Activated CD4-positive, alpha-beta T cell treated with anti-CD3 and anti-CD28 coated beads, Interleukin-2, amount 50 U/mL, for 1 hour (primary cell): ENCODE measurements at regions not wholly inside any gene's neighbourhood (a gene's known extent, or its start where the extent isn't known, plus 50 kb on each side); places are given as distances from the start of the nearest gene placed in this dataset.

Experiments
- DNase-seq: peaks from one replicate; pipeline ENCODE4 v3.0.0-alpha.2; 2020

DNA sequence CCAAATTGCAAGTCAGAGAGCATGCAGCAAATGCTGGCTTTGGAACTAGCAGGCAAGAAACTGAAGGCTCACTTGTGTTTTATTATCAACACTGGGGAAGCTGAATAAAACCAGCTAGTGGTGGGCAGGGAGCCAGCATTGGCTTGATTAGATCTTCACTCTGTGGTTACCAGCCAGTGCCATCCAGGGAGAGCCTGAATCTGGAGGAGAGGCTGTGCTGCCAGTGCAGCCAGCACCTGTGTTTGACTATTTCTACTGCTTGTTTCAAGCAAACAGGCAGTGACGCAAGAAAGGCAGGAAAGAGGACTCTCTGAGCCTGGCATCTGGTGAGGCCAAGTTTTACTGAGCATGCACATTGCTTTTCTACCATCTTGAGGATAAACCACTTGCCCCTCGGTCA lies 247.0 kb downstream of the PHLDA1 start:
- no peak for DNase-seq

DNA sequence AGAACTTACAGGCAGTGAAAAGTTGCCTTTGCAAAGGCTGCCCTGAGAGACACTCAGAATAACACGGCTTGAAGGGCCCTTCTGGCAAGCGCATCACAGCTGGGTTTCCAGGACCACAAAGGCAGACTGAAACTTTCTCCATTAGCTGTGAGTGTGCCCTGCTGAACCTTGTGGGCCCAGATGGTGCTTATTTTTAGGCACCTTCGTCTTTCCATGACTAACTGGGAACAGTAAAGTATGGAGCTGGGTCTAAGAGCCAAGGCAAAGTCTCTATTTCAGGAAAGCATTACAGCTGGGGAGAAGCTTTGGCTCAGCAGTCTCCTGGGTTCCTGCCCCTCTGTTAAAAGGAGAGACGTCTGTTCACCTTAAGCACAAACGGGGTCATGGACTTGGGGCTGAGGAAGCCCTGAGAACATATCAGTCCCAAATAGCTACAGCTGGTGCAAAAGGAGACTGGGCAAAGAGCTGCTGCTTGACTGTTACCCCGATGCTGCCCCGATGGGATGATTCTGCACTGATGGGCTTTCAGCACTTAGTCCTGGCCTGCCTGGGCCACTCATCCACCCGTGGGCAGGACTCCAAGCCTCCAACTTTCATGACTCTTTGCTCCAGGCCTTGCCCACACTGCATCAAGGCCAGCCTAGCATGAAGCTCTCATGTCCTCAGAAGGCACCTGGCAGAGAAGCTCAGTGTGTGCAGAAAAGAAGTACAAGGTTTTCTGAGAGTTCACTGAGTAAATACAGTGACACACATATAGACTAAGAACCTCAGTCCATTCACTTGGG lies 248.3 kb downstream of the PHLDA1 start:
- no peak for DNase-seq

DNA sequence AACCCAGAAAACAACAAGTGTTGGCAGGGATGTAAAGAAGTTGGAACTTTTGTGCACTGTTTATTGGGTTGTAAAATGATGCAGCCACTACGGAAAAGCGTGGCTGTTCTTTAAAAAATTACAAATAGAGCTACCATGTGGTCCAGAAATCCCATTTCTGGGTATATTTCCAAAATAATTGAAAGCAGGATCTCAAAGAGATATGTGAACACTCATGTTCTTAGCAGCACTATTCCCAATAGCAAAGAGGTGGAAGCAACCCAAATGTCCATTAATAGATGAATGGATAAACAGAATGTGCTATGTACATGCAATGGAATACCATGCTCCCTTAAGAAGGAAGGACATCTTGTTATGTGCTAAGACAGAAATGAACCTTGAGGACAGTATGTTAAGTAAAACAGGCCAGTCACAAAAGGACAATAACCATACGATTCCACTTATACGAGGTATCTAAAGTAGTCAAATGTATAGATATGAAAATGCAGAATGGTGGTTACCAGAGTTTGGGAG lies 249.5 kb downstream of the PHLDA1 start:
- DNase-seq = no peak

DNA sequence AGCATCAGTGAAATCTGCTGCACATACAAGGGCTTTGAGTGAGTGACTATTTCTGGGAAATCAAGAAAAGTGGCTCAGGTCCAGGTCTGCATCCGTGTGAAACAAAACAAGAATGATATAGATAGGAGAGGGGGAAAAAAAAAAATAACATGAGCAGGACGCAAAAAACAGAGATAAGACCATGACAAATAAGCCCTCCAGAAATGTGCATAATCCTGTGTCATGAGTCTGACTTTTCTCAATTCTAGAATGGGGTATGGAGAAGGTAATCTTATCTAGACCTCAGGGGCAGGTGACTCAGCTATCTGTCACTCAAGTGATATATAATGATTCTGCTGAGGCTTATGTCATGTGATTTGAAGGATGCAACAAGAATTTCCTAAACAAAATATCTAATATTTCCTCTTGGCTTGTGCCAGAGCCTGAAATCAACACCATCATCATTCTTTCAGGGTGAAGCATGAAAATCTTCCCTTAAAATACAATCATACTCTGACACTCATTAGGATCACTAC lies 250.0 kb downstream of the PHLDA1 start:
- no peak for DNase-seq

DNA sequence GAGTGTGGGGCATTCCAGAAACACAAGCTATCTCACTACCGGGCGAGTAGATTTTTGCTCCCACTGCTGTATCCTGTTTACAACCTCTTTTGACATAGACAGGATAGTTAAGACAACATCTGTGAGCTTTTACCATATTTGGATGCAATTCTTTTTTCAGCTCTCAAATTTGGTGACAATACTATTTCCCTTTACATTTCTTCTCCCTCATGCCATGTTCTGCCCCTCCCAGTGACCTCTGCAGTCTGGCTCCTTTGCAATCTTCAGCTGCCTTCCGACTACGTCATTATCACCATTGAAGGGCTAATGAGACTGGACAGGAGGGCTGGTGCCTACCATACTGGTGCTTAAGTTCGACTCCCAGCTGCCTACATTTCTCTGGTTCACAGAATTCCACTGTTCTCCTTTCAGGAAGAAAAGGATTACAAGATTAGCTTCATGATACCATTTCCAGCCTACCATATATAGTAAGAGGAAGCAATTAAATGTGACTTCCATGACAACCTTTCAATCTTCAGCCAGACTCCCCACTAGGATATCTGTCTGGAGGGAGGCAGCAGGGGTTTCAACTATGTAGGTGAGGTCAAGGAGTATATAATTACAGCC lies 251.6 kb downstream of the PHLDA1 start:
- no peak for DNase-seq

DNA sequence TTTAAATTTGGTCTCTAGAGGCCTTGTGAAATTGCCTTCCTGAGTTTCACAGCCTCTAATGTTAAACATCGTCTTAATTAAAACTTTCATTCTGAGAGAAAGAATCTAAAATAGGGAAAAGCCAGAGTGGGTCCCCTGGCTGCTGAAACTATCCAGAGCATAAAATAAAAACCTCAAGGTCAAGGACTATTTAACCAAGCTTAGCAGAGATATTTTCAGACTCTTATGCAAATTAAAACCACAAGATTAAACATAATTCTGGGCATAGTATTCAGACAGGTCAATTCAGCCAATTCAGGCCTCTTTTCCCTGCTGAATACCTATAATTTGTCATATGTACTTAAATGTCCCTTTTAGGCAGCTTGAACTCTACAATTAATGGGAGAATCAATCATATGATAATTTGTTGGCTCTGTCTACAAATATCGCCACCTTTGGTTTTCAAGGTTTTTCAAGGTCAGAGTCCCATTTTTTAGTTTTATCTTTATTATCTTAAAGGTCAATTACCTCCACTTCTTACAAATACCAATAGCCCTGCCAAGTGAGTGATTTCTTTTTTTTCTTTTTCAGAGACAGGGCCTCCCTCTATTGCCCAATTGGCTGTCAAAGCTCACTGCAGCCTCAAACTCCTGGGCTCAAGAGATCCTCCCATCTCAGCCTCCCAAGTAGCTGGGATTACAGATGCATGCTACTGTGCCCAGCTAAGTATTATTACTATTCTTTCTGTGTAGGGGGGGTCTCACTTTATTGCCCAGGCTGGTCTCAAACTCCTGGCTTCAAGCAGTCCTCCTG lies 257.1 kb downstream of the PHLDA1 start:
- no peak for DNase-seq

DNA sequence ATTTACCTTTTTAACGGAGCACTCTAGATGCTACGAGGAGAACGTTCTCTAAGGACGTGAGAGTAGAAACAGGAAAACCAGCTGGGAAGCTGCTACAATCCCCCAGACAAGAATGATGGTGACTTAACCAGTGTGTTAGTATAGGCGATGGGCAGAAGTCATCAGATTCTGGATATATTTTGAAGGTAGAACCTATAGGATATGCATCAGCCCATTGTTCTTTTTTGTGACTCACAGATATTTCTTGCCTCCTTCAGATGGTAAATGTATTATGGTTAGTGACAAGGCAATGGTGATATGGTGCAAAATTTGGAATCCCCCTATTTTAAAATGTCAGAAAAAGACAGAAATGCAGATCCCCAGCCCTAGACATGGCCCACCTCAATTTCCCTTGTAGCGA lies 258.2 kb downstream of the PHLDA1 start:
- DNase-seq = no peak

DNA sequence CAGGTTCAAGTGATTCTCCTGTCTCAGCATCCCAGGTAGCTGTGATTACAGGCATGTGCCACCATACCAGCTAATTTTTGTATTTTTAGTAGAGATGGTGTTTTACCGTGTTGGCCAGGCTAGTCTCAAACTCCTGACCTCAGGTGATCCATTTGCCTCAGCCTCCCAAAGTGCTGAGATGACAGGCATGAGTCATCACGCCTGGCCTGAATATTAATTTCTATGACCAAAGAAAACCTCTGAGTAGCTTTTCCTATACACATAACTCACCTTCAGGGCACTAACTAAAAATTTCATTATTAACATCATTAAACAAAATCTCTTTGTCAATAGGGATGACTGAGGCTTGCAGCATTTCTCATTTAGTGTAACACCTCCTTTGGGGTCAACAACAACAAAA lies 259.6 kb upstream of the KRR1 start:
- DNase-seq = no peak

DNA sequence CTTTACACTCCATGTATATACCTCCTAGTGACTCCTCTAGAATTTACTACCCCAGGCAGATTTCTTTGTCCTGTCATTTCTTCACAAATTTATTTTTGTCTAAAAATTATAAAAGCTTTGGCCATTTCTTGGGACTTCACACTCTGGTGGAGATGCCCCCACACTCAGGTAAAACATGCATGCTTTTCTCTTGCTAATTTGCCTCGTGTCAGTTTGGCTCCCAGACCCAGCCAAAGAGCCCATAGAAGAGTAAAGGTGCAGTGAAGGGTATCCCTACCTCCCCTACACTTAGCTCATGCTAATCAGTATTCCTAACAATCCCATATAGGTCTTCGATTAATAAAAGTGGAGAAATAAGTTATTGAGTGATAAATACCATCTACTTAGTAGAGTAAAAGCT lies 256.5 kb upstream of the KRR1 start:
- DNase-seq = no peak

DNA sequence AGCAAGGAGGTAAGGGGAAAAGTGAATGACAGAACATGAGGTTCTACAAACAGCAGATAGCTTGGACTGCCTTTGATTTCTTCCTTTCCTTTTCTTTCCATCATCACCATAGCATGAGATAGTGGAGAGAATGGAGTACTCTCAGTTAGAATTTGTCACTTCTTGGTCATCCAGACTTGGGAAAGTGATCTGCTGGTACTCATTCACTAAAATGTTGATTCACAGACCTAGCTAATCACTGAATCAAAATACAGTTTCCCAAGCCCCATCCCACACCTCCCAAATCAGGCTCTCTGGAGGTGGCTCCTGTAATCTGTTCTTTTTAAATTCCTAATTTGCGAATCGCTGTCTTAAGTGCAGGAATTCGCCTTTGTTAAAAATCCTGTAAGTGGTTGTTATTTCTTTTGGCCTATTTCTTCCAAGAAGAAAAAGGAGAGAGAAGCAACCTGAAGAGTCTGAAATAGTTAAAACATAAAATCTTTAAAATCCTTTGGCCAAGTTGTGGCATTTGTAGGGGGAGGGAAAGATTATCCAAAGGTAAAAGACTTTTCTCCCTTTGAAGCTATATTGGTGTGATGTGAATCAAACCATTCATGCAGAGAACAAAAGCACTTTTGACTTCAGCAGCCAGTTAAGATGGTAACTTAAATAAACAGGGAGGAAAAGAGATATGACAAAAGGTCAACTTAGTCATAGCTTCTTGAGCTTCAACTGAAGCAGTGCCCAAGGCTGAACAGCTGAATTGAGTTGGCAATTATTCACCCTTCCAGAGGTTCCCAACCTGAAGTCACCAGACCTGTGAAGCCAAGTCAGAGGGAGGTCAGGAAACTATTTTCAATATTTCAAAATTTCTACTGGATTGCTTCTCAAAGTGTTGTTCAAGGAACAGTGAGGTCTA lies 255.1 kb upstream of the KRR1 start:
- no peak for DNase-seq

DNA sequence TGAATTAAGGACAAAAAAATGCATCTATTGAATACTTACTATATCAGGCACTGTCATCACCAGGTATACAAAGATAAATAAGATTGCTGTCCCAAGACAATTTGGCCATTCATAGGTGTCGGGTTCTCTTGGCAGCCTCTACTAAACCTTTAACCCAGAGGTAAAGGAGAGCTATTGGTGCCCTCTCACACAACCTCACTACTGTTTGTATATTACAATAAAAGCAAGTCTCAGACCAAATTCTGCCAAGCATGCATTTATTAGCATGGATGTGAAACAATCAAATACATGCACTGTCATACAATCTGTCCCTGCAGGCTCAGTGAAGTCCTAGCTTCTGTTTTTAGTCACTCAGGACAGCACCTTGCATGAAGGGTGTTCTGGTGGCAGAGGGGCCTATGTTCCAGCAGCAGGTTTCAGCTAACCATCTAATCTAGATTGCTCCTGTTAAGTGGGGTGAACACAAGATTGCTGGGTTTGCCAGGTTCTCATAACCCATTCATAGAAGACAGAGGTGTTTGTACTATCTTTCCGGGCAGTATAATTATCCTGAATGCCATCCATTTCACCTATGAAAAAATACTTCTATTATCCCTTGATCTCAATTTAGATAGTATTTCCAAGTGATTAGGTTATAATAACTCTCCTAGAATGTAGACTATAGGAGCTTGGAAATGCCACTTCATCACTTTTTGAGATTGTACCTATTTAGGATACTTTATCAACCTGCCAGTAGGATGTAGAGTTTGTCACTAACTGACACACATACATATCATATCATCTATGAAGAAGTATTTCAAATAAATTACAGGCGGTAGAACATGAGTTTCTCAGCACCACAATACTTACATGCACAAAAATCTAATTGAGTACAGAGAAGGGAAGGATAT lies 254.0 kb upstream of the KRR1 start:
- no peak for DNase-seq

DNA sequence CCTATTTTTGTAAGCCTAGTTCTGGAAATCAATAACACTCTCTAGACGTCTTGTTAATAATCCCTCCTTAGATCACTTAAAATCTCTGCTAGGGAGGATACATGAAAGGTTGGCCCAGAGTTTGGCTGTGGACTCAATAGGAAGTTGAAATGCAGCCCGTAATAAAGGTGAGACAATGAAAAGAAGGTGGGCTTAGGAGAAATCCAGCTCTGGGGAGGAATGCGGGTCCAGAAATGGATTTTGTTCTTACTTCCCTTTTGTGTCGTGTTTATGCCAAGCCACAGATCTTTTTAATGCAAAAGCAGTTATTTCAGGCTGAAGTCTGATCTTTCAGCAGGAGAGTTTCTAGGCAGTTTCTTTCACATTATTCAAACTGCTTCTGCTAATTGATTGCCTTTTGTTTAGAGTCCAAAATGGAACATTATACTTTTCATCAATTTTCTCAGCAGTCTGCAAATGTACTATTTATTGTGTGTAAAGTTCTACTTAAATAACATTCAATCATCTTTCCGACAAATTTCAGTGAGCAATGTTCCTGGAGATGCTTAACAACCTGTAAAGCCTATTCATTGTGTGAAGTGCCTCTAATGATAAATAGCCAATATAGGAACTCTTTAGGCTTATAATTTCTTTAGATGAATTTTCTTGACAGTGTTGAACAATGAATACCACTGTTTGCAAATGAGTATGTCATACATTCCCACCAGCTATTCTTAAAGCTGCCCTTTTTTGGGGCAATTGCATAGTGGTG lies 252.9 kb upstream of the KRR1 start:
- no peak for DNase-seq

DNA sequence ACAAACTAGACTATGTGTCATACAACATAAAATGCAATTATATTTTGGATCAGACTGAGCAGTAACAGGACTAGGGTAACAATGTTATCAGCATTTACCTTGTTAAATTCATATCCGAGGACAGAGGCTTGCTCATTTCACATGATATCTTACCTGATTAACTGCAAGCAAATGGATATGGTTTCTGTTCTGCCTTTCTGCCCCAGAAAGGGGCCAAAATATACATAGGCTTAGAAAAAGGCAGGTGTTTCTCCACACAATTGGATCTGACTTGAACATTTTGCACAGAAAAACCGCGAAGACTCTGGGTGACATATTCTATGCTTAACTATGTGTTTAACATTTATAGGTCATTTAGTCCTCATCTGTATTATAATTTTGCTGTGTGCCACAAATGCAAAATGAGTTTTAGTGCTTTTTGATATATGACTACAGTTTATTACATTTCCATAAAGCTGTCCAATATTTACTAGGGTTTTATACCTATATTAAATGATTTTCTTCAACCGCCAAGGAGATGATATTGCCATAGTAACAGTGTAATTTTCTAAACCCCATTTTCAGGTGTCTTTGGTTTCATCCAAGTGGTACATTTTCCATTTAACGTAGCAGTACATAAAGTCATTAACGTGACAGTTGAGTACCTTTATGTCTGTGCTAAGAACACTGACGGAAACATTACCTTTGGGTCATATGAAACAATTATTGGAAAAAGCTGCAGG lies 249.3 kb upstream of the KRR1 start:
- DNase-seq = no peak

DNA sequence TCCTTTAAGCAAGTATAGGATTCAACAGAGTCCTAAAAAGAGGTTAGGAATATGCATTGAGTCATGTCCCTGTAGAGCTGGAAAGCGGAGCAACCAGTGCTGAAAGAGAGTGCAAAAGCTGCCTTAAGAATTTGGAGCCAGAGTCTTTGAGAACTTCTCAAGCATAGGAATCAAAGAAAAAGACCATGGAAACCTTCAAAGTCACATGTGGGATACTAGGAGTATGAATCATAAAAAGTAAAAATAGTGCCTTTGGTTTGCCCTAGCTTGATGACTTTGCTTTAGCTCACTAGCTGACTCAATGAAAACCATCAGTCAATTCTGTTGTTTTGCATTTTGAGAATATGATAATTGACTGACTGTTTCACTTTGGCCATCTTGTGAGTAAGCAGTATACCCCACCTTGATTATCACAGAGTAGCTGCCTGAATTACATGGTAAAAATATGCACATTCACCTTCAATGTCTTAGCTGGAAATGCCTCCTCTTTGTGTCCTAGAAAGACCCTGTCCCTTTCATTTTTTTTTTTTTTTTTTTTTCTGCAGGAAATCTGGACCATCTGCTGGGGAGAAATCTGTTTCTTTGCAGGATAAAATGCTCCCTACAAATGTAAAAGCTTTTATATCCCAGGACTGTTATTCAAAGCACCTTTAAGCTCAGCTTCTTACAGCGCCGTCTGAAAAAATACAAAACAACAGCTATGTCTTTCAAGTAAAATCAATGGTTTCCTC lies 248.6 kb upstream of the KRR1 start:
- DNase-seq = no peak

DNA sequence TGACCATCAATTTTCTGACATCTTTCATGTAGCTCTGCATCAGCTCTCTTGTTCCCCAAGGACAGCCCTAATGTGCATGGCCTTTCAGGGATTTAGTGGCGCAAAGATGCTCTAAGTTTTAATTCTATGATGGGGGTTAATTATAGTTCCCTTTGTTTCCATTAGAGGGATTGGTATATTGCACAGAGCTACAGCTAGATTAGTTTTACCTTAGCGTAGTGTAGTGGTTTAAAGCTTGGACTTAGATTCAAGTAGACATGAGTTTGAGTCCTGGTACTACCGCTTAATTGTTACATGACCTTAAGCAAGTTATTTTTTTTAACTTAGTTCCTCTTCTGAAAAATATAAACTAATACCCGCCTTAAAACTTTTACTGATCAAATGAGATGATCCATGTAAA lies 247.8 kb upstream of the KRR1 start:
- no peak for DNase-seq

DNA sequence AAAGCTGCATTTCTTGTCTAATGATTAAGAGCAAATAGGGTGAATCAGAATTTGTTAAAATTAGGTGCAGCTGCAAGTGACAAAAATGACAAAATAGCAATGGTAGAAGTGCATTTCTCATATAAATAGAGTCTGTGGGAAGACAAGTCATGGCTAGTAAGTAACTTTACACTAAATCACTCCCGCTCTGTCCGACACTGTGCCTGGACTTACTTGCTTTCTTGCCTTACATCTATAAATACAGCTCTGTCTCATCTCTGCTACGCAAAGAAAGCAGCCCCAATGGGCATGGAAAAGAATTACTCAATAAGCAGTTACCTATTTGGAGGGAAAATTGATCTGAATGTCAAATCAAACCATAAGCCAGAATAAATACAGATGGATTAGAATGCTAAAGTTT lies 245.4 kb upstream of the KRR1 start:
- no peak for DNase-seq

DNA sequence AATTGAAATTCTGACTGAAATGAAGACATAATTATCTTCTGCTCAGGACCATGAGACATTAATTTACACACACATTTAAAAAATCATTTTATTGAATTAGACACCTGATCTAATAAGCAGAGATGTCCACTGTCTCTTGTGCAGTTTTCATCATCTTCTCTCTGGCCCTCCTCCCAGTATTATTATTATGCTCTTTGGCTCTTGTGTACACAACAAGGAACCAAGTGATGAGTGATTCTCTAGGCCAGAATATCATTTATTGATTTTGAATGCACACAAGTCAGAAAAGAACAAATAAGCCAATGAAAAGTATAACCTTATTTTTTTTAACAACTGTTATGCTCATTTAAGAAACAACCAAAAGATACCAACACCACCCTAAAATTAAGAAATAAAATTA lies 244.7 kb upstream of the KRR1 start:
- no peak for DNase-seq

DNA sequence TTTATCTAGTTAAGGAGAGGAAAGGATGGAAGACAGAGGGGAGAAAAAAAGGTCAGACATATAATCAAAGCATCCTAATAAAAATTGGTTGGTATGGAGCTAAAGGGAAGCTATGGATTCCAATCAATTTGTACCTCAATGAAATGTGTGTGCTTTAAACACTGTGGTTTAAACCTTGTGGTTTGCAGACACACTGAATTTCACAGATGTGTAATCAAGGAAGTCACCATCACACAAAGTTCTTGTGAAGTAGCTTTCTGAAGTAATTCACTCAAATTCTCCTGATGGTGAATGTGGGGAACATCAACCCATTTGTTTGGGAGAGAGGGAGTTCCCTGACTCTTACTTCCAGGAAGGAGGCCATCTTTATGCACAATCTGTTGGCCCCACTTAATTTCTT lies 243.3 kb upstream of the KRR1 start:
- no peak for DNase-seq

DNA sequence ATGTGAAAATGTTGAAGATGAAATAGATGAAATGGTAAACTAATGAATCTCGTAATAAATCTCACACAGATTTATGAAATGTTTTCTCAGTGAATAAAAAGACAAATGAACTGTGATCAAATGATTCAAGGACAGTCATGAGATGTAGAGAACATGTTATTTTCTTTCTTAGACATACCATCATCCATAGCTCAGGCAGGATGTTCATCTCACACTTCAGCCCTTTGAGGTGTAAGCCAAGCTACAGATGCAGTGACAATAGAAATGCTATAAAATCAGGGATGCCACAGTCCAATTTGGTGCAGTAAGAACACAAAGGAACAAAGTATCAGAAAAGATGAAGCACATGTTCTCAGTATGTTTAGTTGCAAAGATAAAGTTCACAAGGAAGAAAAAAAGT lies 242.7 kb upstream of the KRR1 start:
- DNase-seq = no peak
